ENCODE measurements at regions not wholly inside any gene's neighbourhood (a gene's known extent, or its start where the extent isn't known, plus 50 kb on each side); places are given as distances from the start of the nearest gene placed in this dataset.

DNA sequence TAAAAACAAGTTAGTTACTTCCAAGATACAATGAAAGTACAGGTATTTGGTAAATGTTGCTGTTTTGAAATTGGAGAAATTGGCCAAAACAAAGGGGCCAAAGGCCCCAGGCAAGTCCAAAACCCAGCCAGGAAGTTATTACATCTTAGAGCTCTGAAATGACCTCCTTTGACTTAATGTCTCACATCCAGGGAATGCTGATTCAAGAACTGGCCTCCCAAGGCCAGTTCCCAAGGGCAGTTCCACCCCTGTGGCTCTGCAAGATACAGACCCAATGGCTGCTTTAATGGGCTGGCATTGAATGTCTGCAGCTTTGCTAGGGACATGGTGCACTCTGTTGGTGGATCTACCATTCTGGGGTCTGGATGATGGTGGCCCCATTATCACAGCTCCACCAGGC lies 217.3 kb upstream of the FKBP1C start (continued):
- TF ChIP-seq HDAC6 (IDR thresholded peaks at IDR 0.05; ENCODE audit: low read depth, low read length) (no peak), SIRT6 (IDR thresholded peaks at IDR 0.05; ENCODE audit: low read length) (no peak), RAD21 (IDR thresholded peaks at IDR 0.05 in 1 of 2, conservative IDR thresholded peaks at IDR 0.05 in 1 of 2; ENCODE audit: low read depth in 2 of 2, low read length in 2 of 2) (no peak), EGR1 (IDR thresholded peaks at IDR 0.05; ENCODE audit: borderline replicate concordance, low read depth, low read length) (no peak)
- TF ChIP-seq, protein P1, sequence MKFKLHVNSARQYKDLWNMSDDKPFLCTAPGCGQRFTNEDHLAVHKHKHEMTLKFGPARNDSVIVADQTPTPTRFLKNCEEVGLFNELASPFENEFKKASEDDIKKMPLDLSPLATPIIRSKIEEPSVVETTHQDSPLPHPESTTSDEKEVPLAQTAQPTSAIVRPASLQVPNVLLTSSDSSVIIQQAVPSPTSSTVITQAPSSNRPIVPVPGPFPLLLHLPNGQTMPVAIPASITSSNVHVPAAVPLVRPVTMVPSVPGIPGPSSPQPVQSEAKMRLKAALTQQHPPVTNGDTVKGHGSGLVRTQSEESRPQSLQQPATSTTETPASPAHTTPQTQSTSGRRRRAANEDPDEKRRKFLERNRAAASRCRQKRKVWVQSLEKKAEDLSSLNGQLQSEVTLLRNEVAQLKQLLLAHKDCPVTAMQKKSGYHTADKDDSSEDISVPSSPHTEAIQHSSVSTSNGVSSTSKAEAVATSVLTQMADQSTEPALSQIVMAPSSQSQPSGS (IDR thresholded peaks at IDR 0.05; ENCODE audit: low read length): no peak
